HCT116 (cell line): ENCODE measurements at regions not wholly inside any gene's neighbourhood (a gene's known extent, or its start where the extent isn't known, plus 50 kb on each side); places are given as distances from the start of the nearest gene placed in this dataset.
"Not testable (repeated sequence)": the region's sequence is repeated elsewhere in the genome, so short reads cannot be mapped to it uniquely, and the experiment has no call there.

ENCODE experiments used
- ATAC-seq: fragments of 200-7000 bp; cut with Tn5 transposase; 2 replicates; pipeline ENCODE4 v1.9.1; 2020; ENCODE audit warnings: mild to moderate bottlenecking, moderate library complexity
- BruUV-seq: library from RNA; stranded (reverse); fragments of 400-500 nt; replicated peaks from 2 replicates; lab custom pipeline; 2021; lab: Mats Ljungman, UMichigan
- CTCF ChIA-PET: fragments of 300-600 bp; sonication (Branson Sonifier 250); formaldehyde crosslinking; loops from one replicate; lab custom pipeline; 2021; ENCODE audit warnings: antibody characterized with exemption; lab: Charles Lee
- POLR2A ChIA-PET: fragments of 300-600, 350-600 bp; sonication (Branson Sonifier 250); formaldehyde crosslinking; loops from one replicate; lab custom pipeline; 2021; ENCODE audit warnings: antibody characterized with exemption; lab: Charles Lee
- RAD21 ChIA-PET, 2 experiments: fragments of 300-600 bp; sonication (Branson Sonifier 250); formaldehyde crosslinking; loops; one replicate each; lab custom pipeline; 2023; ENCODE audit warnings: low total read pairs in 2 of 2; ENCODE audit not compliant: uncharacterized antibody in 2 of 2, unreplicated experiment in 2 of 2, low non-redundant PET in 1 of 2; lab: Charles Lee
- DNase-seq: peaks from one replicate; pipeline ENCODE4 v3.0.0-alpha.2; 2010; ENCODE audit warnings: low read depth, low spot score
- H2AFZ ChIP-seq: fragments of 200-600 bp; shearing (Covaris generic), sonication (generic); 2 replicates; pipeline ENCODE4 v1.6.1; 2017; ENCODE audit warnings: low read depth, mixed run types, mixed read lengths, antibody characterized with exemption, low read length; ENCODE audit not compliant: poor library complexity, severe bottlenecking
- H3K27ac ChIP-seq: 2 replicates; pipeline ENCODE4 v1.5.1; 2012; ENCODE audit warnings: low read depth, low read length
- H3K27me3 ChIP-seq: fragments of 200-600 bp; sonication (generic); 2 replicates; pipeline ENCODE4 v1.6.1; 2016; ENCODE audit warnings: mixed run types, low read length, mixed read lengths; ENCODE audit not compliant: insufficient read depth
- H3K36me3 ChIP-seq, 2 experiments: fragments of 200-500 bp in 1 of 2; fragments of 200-600 bp in 1 of 2; sonication (Bioruptor generic) in 1 of 2; sonication (generic) in 1 of 2; 2 replicates each; pipeline versions ENCODE4 v1.5.1 to v1.6.1; 2014 to 2016; ENCODE audit warnings: low read length in 2 of 2, inconsistent platforms in 1 of 2, mixed read lengths in 1 of 2, mixed run types in 1 of 2; ENCODE audit not compliant: insufficient read depth in 2 of 2, control insufficient read depth in 1 of 2
- H3K4me1 ChIP-seq, 2 experiments: fragments of 200-600 bp in 1 of 2; sonication (generic) in 1 of 2; 2 replicates each; pipeline versions ENCODE4 v1.5.1 to v1.6.1; 2012 to 2017; ENCODE audit warnings: low read length in 2 of 2, inconsistent platforms in 1 of 2, mild to moderate bottlenecking in 1 of 2, mixed read lengths in 1 of 2, mixed run types in 1 of 2, moderate library complexity in 1 of 2; ENCODE audit not compliant: insufficient read depth in 2 of 2, control insufficient read depth in 1 of 2
- H3K4me2 ChIP-seq: fragments of 200-600 bp; sonication (generic); 2 replicates; pipeline ENCODE4 v1.6.1; 2017; ENCODE audit warnings: mixed run types, low read length, mixed read lengths
- H3K4me3 ChIP-seq, 2 experiments: fragments of 200-600 bp in 1 of 2; sonication (generic) in 1 of 2; replicated peaks in 1 of 2; 2 replicates each; pipeline ENCODE4 v1.5.1; 2011 to 2016; ENCODE audit warnings: low read length in 2 of 2, control low read depth in 1 of 2, low read depth in 1 of 2, mild to moderate bottlenecking in 1 of 2, mixed read lengths in 1 of 2, mixed run types in 1 of 2
- H3K79me2 ChIP-seq: fragments of 200-600 bp; sonication (generic); 2 replicates; pipeline ENCODE4 v1.6.1; 2017; ENCODE audit warnings: mild to moderate bottlenecking, mixed run types, low read length, moderate library complexity, mixed read lengths; ENCODE audit not compliant: insufficient read depth
- H3K9ac ChIP-seq: fragments of 200-600 bp; sonication (generic); 2 replicates; pipeline ENCODE4 v1.6.1; 2016; ENCODE audit warnings: low read length, mixed read lengths
- H3K9me2 ChIP-seq: fragments of 200-600 bp; sonication (generic), shearing (Covaris generic); 2 replicates; pipeline ENCODE4 v1.6.1; 2017; ENCODE audit warnings: mixed run types, mild to moderate bottlenecking, moderate library complexity; ENCODE audit not compliant: insufficient read depth
- H3K9me3 ChIP-seq, 2 experiments: fragments of 200-500 bp in 1 of 2; fragments of 200-600 bp in 1 of 2; sonication (Bioruptor generic) in 1 of 2; sonication (generic) in 1 of 2; 2 replicates each; pipeline ENCODE4 v1.6.1; 2014 to 2017; ENCODE audit warnings: low read length in 2 of 2, mixed read lengths in 2 of 2, inconsistent platforms in 1 of 2, low read depth in 1 of 2, mild to moderate bottlenecking in 1 of 2, mixed run types in 1 of 2, moderate library complexity in 1 of 2; ENCODE audit not compliant: control insufficient read depth in 1 of 2, insufficient read depth in 1 of 2
- H4K20me1 ChIP-seq: fragments of 200-600 bp; sonication (generic), shearing (Covaris generic); 2 replicates; pipeline ENCODE4 v1.6.1; 2017; ENCODE audit warnings: mixed run types, mild to moderate bottlenecking, moderate library complexity; ENCODE audit not compliant: insufficient read depth
- ELF1 ChIP-seq: IDR thresholded peaks from 2 replicates; pipeline ENCODE4 v1.6.1; 2012; ENCODE audit warnings: low read depth, borderline replicate concordance
- POLR2A ChIP-seq: IDR thresholded peaks from 2 replicates; pipeline ENCODE4 v1.7.0; 2011; ENCODE audit warnings: borderline replicate concordance; ENCODE audit not compliant: insufficient read depth, insufficient read length; ENCODE audit errors: extremely low read depth
- ZNF274 ChIP-seq: fragments of 200-500 bp; sonication (Bioruptor generic); IDR thresholded peaks from 2 replicates; pipeline ENCODE4 v1.6.1; 2014; ENCODE audit warnings: mild to moderate bottlenecking, low read depth, low read length, inconsistent platforms
- intact Hi-C: fragments of 100-400 bp; cut with micrococcal nuclease; formaldehyde crosslinking; loops from 2 replicates; pipeline ENCODE4 v1.10.0; 2022
- TF ChIP-seq, protein P1 (sequence below): IDR thresholded peaks from 2 replicates; pipeline ENCODE4 v1.6.1; 2012
- TF ChIP-seq, protein P2 (sequence below): IDR thresholded peaks from 2 replicates; pipeline ENCODE4 v1.6.1; 2012; ENCODE audit warnings: low read depth

DNA sequence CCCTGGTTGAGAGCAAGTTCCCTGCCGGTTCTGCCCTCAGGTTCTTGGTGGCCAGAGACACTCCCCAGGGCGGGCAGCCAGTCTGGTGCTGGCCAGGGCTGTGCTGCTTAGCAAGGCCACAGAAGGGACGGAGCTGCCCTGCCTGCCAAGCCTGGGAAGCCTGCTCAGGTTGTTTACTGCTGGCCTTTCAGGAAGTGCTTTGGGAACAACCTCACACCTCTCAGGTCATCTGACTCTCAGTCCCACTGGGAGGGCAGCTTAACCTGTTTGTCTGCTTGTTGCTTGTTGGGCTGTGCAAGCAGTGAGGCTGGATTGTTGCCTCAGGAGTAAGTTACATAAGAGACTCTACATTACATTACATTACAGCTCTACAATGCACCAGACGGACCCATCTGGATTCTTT, 75.8 kb upstream of the AFDN start:
- peak; percentile 8 for DNase-seq
- no peak overlapping the region for H3K4me2 ChIP-seq
- H3K27me3 ChIP-seq: no peaks in the 10 kb centered on the region
- TF ChIP-seq, protein P1, sequence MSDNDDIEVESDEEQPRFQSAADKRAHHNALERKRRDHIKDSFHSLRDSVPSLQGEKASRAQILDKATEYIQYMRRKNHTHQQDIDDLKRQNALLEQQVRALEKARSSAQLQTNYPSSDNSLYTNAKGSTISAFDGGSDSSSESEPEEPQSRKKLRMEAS: peak; percentile 67
- TF ChIP-seq POLR2A (no peak), ELF1 (0 out of 2 replicates have a peak, but pooled peaks have one; percentile 9)
- TF ChIP-seq, all 23 proteins: peak for 2
- Histone ChIP-seq H3K4me3 (no peak overlapping the region), H3K27ac (no peak overlapping the region), H3K79me2 (no peaks in the 10 kb centered on the region), H3K9ac (no peak overlapping the region), H3K9me2 (no peaks in the 10 kb centered on the region), H2AFZ (no peak overlapping the region), H3K4me1 (peaks cover 0 to 5% of the 10 kb centered on the region in 2 experiments; a peak in 2 of 4 replicates), H4K20me1 (no peaks in the 10 kb centered on the region; the same call in 1 of the 2 replicates), H3K9me3 (no peaks in the 10 kb centered on the region), H3K36me3 (no peaks in the 10 kb centered on the region)
- no TSS peak for BruUV-seq
- RAD21 ChIA-PET: no interaction called here
- CTCF ChIA-PET: no interaction called here
- peak; percentile 65; the same call in 1 of the 2 replicates for ATAC-seq
- intact Hi-C loops: no loop called here
- POLR2A ChIA-PET: no interaction called here

DNA sequence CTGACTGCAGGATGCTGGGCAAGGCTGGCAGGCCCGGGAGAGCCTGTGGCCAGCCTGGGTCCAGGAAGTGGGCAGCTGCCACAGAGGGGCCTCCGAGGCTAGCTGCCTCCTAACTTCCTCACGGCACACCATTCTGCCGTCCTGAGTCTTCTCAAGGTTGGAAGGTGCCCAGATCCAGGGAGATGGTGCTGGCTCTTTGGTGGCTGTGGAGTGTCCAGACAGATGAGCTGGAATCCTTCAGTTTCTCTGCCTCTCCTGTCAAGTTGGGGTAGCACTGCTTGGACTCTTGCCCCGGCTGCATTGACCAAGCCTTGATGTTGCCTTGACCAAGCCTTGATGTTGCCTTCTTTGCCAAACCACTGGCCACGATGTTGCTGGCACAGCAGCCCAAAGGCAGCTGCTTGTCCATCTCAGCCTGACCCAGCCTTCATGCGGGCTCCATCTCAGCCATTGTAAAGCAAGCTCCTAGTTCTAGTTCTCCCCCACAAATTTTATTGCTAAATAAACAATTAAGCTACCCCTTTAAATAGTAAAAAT, 75.1 kb upstream of the AFDN start:
- Histone ChIP-seq H4K20me1 (no peaks in the 10 kb centered on the region; the same call in 1 of the 2 replicates), H3K79me2 (no peaks in the 10 kb centered on the region), H2AFZ (no peak overlapping the region), H3K36me3 (no peaks in the 10 kb centered on the region), H3K27ac (no peak overlapping the region), H3K9me3 (no peaks in the 10 kb centered on the region), H3K4me3 (no peak overlapping the region), H3K9me2 (no peaks in the 10 kb centered on the region), H3K27me3 (no peaks in the 10 kb centered on the region), H3K9ac (no peak overlapping the region), H3K4me2 (no peak overlapping the region), H3K4me1 (peaks cover 0 to 5% of the 10 kb centered on the region in 2 experiments; a peak in 2 of 4 replicates)
- ChIA-PET CTCF (no interaction called here), RAD21 (no interaction called here), POLR2A (no interaction called here)
- intact Hi-C loops: no loop called here
- no peak for DNase-seq
- TF ChIP-seq, protein P2, sequence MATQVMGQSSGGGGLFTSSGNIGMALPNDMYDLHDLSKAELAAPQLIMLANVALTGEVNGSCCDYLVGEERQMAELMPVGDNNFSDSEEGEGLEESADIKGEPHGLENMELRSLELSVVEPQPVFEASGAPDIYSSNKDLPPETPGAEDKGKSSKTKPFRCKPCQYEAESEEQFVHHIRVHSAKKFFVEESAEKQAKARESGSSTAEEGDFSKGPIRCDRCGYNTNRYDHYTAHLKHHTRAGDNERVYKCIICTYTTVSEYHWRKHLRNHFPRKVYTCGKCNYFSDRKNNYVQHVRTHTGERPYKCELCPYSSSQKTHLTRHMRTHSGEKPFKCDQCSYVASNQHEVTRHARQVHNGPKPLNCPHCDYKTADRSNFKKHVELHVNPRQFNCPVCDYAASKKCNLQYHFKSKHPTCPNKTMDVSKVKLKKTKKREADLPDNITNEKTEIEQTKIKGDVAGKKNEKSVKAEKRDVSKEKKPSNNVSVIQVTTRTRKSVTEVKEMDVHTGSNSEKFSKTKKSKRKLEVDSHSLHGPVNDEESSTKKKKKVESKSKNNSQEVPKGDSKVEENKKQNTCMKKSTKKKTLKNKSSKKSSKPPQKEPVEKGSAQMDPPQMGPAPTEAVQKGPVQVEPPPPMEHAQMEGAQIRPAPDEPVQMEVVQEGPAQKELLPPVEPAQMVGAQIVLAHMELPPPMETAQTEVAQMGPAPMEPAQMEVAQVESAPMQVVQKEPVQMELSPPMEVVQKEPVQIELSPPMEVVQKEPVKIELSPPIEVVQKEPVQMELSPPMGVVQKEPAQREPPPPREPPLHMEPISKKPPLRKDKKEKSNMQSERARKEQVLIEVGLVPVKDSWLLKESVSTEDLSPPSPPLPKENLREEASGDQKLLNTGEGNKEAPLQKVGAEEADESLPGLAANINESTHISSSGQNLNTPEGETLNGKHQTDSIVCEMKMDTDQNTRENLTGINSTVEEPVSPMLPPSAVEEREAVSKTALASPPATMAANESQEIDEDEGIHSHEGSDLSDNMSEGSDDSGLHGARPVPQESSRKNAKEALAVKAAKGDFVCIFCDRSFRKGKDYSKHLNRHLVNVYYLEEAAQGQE: no peak
- no peak for TF ChIP-seq ZNF274
- ATAC-seq: no peak
- BruUV-seq: no TSS peak

DNA sequence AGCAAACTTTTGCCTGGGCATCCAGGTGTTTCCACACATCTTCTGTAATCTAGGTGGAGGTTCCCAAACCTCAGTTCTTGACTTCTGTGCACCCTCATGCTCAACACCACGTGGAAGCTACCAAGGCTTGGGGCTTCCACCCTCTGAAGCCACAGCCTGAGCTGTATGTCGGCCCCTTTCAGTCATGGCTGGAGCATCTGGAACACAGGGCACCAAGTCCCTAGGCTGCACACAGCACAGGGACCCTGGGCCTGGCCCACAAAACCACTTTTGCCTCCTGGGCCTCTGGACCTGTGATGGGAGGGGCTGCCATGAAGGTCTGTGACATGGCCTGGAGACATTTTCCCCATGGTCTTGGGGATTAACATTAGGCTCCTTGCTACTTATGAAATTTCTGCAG, 73.4 kb upstream of the AFDN start:
- H3K79me2 ChIP-seq, H3K9ac ChIP-seq, CTCF ChIA-PET, H3K4me3 ChIP-seq, H3K27ac ChIP-seq, intact Hi-C loops, H3K9me3 ChIP-seq, RAD21 ChIA-PET, H3K9me2 ChIP-seq, H3K36me3 ChIP-seq, DNase-seq, ATAC-seq, H2AFZ ChIP-seq, BruUV-seq, POLR2A ChIA-PET, H3K27me3 ChIP-seq, H3K4me2 ChIP-seq, H4K20me1 ChIP-seq, H3K4me1 ChIP-seq: not testable (repeated sequence)
